PC-9 (cell line): ENCODE measurements at regions not wholly inside any gene's neighbourhood (a gene's known extent, or its start where the extent isn't known, plus 50 kb on each side); places are given as distances from the start of the nearest gene placed in this dataset.

Experiments used
- BruUV-seq: library from RNA; stranded (reverse); fragments of 400-500 nt; replicated peaks from 2 replicates; lab custom pipeline; 2021; lab: Mats Ljungman, UMichigan
- CTCF ChIA-PET: fragments of 300-600 bp; sonication (Branson Sonifier 250); formaldehyde crosslinking; loops from one replicate; lab custom pipeline; 2022; ENCODE audit warnings: antibody characterized with exemption; lab: Charles Lee
- POLR2A ChIA-PET: fragments of 300-600 bp; sonication (Branson Sonifier 250); formaldehyde crosslinking; loops from one replicate; lab custom pipeline; 2022; ENCODE audit warnings: antibody characterized with exemption; ENCODE audit not compliant: unreplicated experiment; lab: Charles Lee
- DNase-seq, 2 experiments: peaks; one replicate each; pipeline versions ENCODE4 v3.0.0 to v3.0.0-alpha.2; 2015 to 2022; ENCODE audit warnings: mixed read lengths in 1 of 2
- H2AFZ ChIP-seq: fragments of 200-600 bp; sonication (generic); 2 replicates; pipeline ENCODE4 v1.8.1; 2017; ENCODE audit warnings: antibody characterized with exemption
- H3F3A ChIP-seq: fragments of 200-600 bp; sonication (generic); 2 replicates; pipeline ENCODE4 v1.8.1; 2017; ENCODE audit warnings: antibody characterized with exemption, mild to moderate bottlenecking, low read depth; ENCODE audit not compliant: insufficient read depth
- H3K27ac ChIP-seq: fragments of 200-600 bp; sonication (generic); 2 replicates; pipeline ENCODE4 v1.6.1; 2016; ENCODE audit warnings: mixed run types
- H3K27me3 ChIP-seq: fragments of 200-600 bp; sonication (generic); 2 replicates; pipeline ENCODE4 v1.6.1; 2016; ENCODE audit warnings: low read depth, mixed run types; ENCODE audit not compliant: insufficient read depth
- H3K36me3 ChIP-seq: fragments of 200-600 bp; sonication (generic); 2 replicates; pipeline ENCODE4 v1.6.1; 2016; ENCODE audit warnings: low read depth, mixed run types
- H3K4me1 ChIP-seq: fragments of 200-600 bp; sonication (generic); replicated peaks from 2 replicates; pipeline ENCODE4 v1.6.1; 2016; ENCODE audit warnings: mixed run types; ENCODE audit not compliant: insufficient read depth
- H3K4me2 ChIP-seq: fragments of 200-600 bp; sonication (generic); 2 replicates; pipeline ENCODE4 v1.6.1; 2017; ENCODE audit warnings: mixed run types
- H3K4me3 ChIP-seq: fragments of 200-600 bp; sonication (generic); 2 replicates; pipeline ENCODE4 v1.6.1; 2016; ENCODE audit warnings: mixed run types
- H3K79me2 ChIP-seq: fragments of 200-600 bp; sonication (generic); 2 replicates; pipeline ENCODE4 v1.6.1; 2017; ENCODE audit warnings: low read depth, mixed run types
- H3K9me2 ChIP-seq: fragments of 200-600 bp; sonication (generic); 2 replicates; pipeline ENCODE4 v1.8.1; 2017; ENCODE audit warnings: mild to moderate bottlenecking; ENCODE audit not compliant: insufficient read depth
- H3K9me3 ChIP-seq: fragments of 200-600 bp; sonication (generic); 2 replicates; pipeline ENCODE4 v1.8.1; 2016; ENCODE audit warnings: low read depth; ENCODE audit not compliant: insufficient read depth
- H4K20me1 ChIP-seq: fragments of 200-600 bp; sonication (generic); 2 replicates; pipeline ENCODE4 v1.8.1; 2017; ENCODE audit not compliant: insufficient read depth
- CTCF ChIP-seq: fragments of 200-600 bp; sonication (generic); conservative IDR thresholded peaks from 2 replicates; pipeline ENCODE4 v1.6.1; 2017; ENCODE audit warnings: mixed run types, antibody characterized with exemption, mild to moderate bottlenecking, moderate library complexity
- EZH2 ChIP-seq: fragments of 200-600 bp; sonication (generic); IDR thresholded peaks from 2 replicates; pipeline ENCODE4 v1.8.0; 2017; ENCODE audit warnings: antibody characterized with exemption, low read depth
- intact Hi-C: fragments of 100-400 bp; cut with micrococcal nuclease; formaldehyde crosslinking; loops from one replicate; pipeline ENCODE4 v1.10.0; 2022; ENCODE audit not compliant: unreplicated experiment

GRCh38 chr2:23106242-23106785, 278.7 kb upstream of the KLHL29 start:
- CTCF ChIA-PET: no interaction called here

GRCh38 chr2:23107327-23107941, 277.5 kb upstream of the KLHL29 start:
- no TSS peak for BruUV-seq
- Histone ChIP-seq H3K36me3 (no peaks in the 10 kb centered on the region), H3K79me2 (no peaks in the 10 kb centered on the region), H3K4me2 (no peak overlapping the region), H3F3A (no peaks in the 10 kb centered on the region), H3K4me3 (no peak overlapping the region), H4K20me1 (no peaks in the 10 kb centered on the region), H3K27ac (no peak overlapping the region), H3K9me2 (no peaks in the 10 kb centered on the region), H3K9me3 (no peaks in the 10 kb centered on the region), H2AFZ (no peak overlapping the region), H3K4me1 (no peaks in the 10 kb centered on the region), H3K27me3 (0 out of 2 replicates have a peak, but pooled peaks cover 8% of the 10 kb centered on the region)
- POLR2A ChIA-PET: no interaction called here
- intact Hi-C loops: no loop called here
- DNase-seq: no peak
- TF ChIP-seq EZH2: no peak
- no peak for TF ChIP-seq CTCF
- CTCF ChIA-PET: no interaction called here

More at GRCh38 chr2:23106242-23106785, 278.7 kb upstream of the KLHL29 start:
- H2AFZ ChIP-seq: no peak overlapping the region
- H3K27me3 ChIP-seq: 0 out of 2 replicates have a peak, but pooled peaks cover 8% of the 10 kb centered on the region
- H3K4me3 ChIP-seq: no peak overlapping the region
- POLR2A ChIA-PET: no interaction called here
- intact Hi-C loops: no loop called here
- H3K79me2 ChIP-seq: no peaks in the 10 kb centered on the region
- TF ChIP-seq EZH2 (no peak), CTCF (no peak)
- H3F3A ChIP-seq: no peaks in the 10 kb centered on the region
- H3K9me3 ChIP-seq: no peaks in the 10 kb centered on the region
- H3K9me2 ChIP-seq: no peaks in the 10 kb centered on the region
- H3K27ac ChIP-seq: no peak overlapping the region
- DNase-seq: no peak
- no peaks in the 10 kb centered on the region for H3K4me1 ChIP-seq
- H3K36me3 ChIP-seq: no peaks in the 10 kb centered on the region
- H3K4me2 ChIP-seq: no peak overlapping the region
- no peaks in the 10 kb centered on the region for H4K20me1 ChIP-seq
- no TSS peak for BruUV-seq

- Histone ChIP-seq H3K9me2 (no peaks in the 10 kb centered on the region), H3K27me3 (0 out of 2 replicates have a peak, but pooled peaks cover 4% of the 10 kb centered on the region), H3K27ac (no peak overlapping the region), H3K9me3 (no peaks in the 10 kb centered on the region), H3F3A (no peaks in the 10 kb centered on the region), H2AFZ (no peak overlapping the region), H3K4me3 (no peak overlapping the region), H3K4me2 (no peak overlapping the region), H3K79me2 (no peaks in the 10 kb centered on the region), H3K36me3 (no peaks in the 10 kb centered on the region), H3K4me1 (no peaks in the 10 kb centered on the region), H4K20me1 (no peaks in the 10 kb centered on the region)
- intact Hi-C loops: no loop called here
- no TSS peak for BruUV-seq
- TF ChIP-seq EZH2 (no peak), CTCF (no peak)
- CTCF ChIA-PET: no interaction called here
- POLR2A ChIA-PET: no interaction called here
- DNase-seq: no peak
These were observed 273.7 kb upstream of the KLHL29 start for GRCh38 chr2:23111263-23111662.
